Activated naive CD4-positive, alpha-beta T cell treated with anti-CD3 and anti-CD28 coated beads, Interleukin-2, amount 50 U/mL, for 72 hours (primary cell): ENCODE measurements at regions not wholly inside any gene's neighbourhood (a gene's known extent, or its start where the extent isn't known, plus 50 kb on each side); places are given as distances from the start of the nearest gene placed in this dataset.

ENCODE experiments used
- ATAC-seq, 2 donors: fragments of 150-1000 bp; cut with Tn5 transposase; 2 replicates each; pipeline ENCODE4 v1.10.0; 2021; ENCODE audit warnings: mild to moderate bottlenecking in 2 of 2, moderate library complexity in 2 of 2
- DNase-seq, 2 donors: peaks; one replicate each; pipeline ENCODE4 v3.0.0; 2021 to 2022; ENCODE audit warnings: low spot score in 2 of 2
- H3K27ac Mint-ChIP-seq, 2 donors: one replicate each; pipeline ENCODE4 v1.8.0; 2022; ENCODE audit warnings: mild to moderate bottlenecking in 2 of 2, mixed read lengths in 2 of 2
- H3K36me3 Mint-ChIP-seq, 2 donors: one replicate each; pipeline ENCODE4 v1.8.0; 2022; ENCODE audit warnings: mixed read lengths in 2 of 2
- H3K9me3 Mint-ChIP-seq, 2 donors: one replicate each; pipeline ENCODE4 v1.8.0; 2022; ENCODE audit warnings: mixed read lengths in 2 of 2

- DNase-seq (no peak), ATAC-seq (no peak)
- Mint-ChIP-seq H3K9me3 (no peaks in the 10 kb centered on the region), H3K36me3 (no peaks in the 10 kb centered on the region), H3K27ac (no peak overlapping the region)
Measured at GRCh38 chr4:14883661-14884060, 118.6 kb upstream of the CPEB2 start.

DNA sequence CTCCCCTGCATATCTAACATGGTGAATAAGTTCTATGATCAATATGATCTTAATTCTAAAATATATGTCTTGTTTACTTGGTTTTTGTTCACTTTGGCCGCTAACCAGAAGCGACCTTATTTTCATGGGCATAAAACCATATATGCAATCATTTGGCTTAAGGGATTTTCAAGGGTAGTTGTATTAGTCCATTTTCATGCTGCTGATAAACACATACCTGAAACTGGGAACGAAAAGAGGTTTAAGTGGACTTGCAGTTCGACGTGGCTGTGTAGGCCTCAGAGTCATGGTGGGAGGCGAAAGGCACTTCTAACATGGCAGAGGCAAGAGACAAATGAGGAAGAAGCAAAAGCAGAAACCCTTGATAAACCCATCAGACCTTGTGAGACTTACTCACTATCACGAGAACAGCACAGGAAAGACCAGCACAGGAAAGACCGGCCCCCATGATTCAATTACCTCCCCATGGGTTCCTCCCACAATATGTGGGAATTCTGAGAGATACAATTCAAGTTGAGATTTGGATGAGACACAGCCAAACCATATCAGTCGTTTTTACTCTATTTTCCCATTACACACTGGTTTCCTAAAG lies 114.3 kb upstream of the CPEB2 start:
- DNase-seq, result no peak
- Mint-ChIP-seq H3K27ac (no peak overlapping the region), H3K9me3 (no peaks in the 10 kb centered on the region), H3K36me3 (no peaks in the 10 kb centered on the region)
- no peak for ATAC-seq

DNA sequence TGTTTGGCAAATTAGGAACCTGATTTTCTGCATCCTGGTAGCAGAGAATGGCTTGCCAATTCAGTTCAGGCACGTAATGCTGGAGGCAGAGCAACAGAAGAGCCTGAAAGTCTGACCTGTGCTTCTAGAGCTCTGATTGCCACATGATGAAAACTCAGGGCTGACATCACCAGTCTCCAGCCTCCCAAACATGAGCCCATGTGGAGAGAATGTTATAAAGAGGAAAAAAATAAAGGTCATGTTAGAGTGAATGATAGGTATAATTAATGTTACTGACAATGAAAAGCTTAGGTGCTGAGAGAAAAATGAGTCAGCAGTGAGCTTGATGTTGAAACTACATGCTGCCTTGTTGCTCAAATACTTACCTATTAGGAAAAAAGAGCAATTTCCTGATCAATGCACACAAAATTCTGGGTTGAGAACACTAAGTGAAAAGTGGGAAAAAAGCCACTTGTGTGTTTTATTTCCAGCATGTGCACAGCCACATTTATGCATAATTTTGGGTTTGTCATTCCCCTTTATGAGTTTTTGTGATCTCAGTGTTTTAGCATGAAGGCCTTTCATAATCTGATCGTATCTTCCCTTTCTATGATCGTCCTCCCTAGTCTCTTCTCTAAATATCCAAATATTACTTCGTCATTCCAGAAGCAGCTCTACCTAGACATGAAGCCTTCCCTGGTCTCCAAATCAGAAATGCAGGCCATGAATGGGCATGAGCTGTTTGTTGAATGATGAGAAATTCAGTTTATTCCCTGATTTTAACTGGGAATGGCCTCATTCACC lies 113.3 kb upstream of the CPEB2 start:
- no peak for DNase-seq
- Mint-ChIP-seq H3K9me3 (no peaks in the 10 kb centered on the region), H3K36me3 (no peaks in the 10 kb centered on the region), H3K27ac (no peak overlapping the region)
- ATAC-seq, result no peak

DNA sequence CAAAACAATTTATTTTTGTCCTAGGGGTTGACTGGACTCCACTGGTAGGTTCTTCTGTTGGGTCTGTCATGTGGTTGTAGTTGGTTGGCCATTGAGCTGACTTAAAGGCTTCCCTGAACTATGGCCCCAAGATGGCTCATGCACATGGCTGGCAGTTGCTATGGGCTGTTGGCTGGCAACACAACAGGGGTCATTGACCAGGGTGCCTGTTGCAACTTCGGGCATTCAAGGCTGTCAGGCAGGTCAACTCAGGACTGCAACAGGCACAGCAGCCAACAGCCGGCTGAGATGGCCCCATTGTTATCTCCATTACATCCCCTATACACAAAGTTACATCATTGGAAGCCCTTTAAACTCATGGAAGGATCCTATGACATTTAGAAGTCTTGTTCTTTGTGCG lies 109.7 kb upstream of the CPEB2 start:
- DNase-seq (no peak), ATAC-seq (no peak)
- H3K36me3 Mint-ChIP-seq, result no peaks in the 10 kb centered on the region
- H3K27ac Mint-ChIP-seq, result no peak overlapping the region
- H3K9me3 Mint-ChIP-seq, result no peaks in the 10 kb centered on the region

DNA sequence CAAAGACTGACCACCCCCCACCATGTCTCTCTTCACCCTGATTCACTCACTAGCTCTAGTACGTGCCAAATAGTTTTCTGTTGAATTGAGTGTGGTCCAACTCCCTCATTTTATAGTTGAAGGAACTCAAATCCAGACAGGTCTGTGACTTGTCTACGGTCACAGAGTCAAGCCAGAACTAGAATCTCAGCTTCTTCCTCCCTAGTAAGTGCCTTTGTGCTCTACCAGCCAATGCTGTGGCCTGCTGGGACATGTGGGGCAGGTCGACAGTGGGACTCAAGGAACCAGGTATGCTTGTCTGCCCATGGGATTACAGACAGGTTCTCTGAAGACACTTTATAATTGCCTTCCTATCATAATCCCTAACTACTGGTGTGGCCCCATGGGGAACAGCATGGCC lies 108.6 kb upstream of the CPEB2 start:
- H3K36me3 Mint-ChIP-seq, result no peaks in the 10 kb centered on the region
- H3K27ac Mint-ChIP-seq, result no peak overlapping the region
- no peak for DNase-seq
- no peaks in the 10 kb centered on the region for H3K9me3 Mint-ChIP-seq
- no peak for ATAC-seq

- ATAC-seq, result no peak
- no peak overlapping the region for H3K27ac Mint-ChIP-seq
Measured at GRCh38 chr4:14894392-14895292, 107.6 kb upstream of the CPEB2 start.

DNA sequence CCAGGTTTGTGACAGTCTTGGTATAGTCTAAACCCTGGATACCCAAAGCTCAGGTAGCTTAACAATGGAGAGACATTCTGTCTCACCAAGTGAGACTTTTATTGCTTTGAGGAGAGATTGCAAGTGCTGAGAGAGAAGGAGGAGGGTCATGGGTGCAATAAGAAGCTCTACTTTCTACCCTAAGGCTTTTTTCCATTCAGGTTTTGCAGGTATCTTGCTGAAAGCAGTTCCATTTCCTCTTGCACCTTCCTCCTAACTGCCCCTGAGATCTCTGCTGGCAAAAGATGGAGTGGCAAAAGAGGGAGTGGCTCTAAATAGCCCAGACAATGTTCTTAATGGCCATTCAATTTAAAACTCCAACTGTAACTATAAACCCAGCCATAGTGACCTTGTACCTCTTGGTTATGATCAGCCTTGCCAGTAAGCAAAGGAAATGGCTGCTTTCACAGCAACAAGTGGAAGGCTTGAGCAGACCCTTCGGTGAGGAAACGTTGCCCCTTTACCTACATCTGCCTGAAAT lies 105.6 kb upstream of the CPEB2 start:
- no peaks in the 10 kb centered on the region for H3K36me3 Mint-ChIP-seq
- ATAC-seq (no peak), DNase-seq (no peak)
- no peaks in the 10 kb centered on the region for H3K9me3 Mint-ChIP-seq
- no peak overlapping the region for H3K27ac Mint-ChIP-seq

More at GRCh38 chr4:14894392-14895292, 107.6 kb upstream of the CPEB2 start:
- Mint-ChIP-seq H3K36me3 (no peaks in the 10 kb centered on the region), H3K9me3 (no peaks in the 10 kb centered on the region)
- DNase-seq, result no peak

DNA sequence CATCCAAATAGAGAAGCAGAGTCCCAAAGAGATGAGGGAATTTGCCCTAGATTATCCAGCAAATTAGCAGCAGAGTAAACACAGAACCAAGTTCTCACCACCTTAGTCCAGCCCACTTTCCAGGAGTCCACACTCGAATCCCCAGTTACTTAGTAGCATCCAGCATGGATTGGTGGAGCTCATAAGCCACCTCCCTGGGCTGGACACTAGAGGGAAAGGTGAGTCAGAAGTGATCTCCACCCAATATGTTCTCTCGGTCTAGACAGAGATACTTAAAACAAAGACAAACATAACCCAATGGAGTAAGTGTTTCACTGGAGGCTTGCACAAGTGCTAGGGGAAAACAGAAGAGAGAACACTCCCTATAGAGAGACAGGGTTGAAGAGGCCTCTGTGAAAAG lies 105.1 kb upstream of the CPEB2 start:
- ATAC-seq (no peak), DNase-seq (no peak)
- Mint-ChIP-seq H3K27ac (no peak overlapping the region), H3K36me3 (no peaks in the 10 kb centered on the region), H3K9me3 (no peaks in the 10 kb centered on the region)

GRCh38 chr4:14898989-14899388 lies 103.3 kb upstream of the CPEB2 start:
- no peaks in the 10 kb centered on the region for H3K36me3 Mint-ChIP-seq
- no peaks in the 10 kb centered on the region for H3K9me3 Mint-ChIP-seq
- DNase-seq (no peak), ATAC-seq (no peak)
- H3K27ac Mint-ChIP-seq, result no peak overlapping the region

DNA sequence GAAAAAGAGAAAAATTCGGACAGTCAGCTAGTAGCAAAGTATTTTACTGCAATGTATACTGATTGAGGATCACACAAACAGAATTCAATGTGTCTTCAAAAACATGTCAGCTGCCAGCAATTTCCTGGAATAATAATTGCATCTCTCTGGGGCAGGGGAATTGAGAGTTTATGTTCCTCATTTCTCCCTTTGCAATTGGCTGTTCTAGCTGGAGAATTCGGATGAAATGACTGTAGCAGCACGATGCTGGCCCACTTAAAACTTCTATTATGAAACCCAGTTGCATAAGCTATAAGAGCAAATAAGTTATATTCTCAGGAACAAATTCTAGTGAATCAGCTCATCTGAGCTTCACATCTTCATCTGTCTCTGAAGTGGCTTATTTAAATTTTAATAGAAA lies 99.9 kb upstream of the CPEB2 start:
- H3K27ac Mint-ChIP-seq, result no peak overlapping the region

DNA sequence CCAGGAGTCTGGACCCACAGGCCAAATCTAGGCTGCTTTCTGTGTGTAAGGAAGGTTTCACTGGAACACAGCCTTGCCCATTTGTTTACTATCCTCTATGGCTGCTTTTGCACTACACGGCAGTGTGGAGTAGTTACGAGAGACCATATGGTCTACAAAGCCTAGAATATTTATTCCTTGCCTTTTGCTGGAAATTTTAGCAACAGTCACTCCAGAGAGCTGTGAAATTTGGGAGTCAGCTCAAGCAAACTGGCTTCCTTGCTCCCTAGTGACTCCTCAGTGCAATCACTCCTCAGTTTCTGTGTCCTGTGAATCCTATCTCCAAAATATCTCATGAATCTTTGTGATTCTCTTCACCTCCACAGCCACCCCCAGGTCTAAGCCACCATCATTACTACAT lies 99.0 kb upstream of the CPEB2 start:
- DNase-seq, result no peak
- H3K36me3 Mint-ChIP-seq, result no peaks in the 10 kb centered on the region
- ATAC-seq, result no peak
- no peak overlapping the region for H3K27ac Mint-ChIP-seq
- H3K9me3 Mint-ChIP-seq, result no peaks in the 10 kb centered on the region

More for the DNA sequence above, 99.9 kb upstream of the CPEB2 start:
- Mint-ChIP-seq H3K36me3 (no peaks in the 10 kb centered on the region), H3K9me3 (no peaks in the 10 kb centered on the region)
- DNase-seq (no peak), ATAC-seq (no peak)

DNA sequence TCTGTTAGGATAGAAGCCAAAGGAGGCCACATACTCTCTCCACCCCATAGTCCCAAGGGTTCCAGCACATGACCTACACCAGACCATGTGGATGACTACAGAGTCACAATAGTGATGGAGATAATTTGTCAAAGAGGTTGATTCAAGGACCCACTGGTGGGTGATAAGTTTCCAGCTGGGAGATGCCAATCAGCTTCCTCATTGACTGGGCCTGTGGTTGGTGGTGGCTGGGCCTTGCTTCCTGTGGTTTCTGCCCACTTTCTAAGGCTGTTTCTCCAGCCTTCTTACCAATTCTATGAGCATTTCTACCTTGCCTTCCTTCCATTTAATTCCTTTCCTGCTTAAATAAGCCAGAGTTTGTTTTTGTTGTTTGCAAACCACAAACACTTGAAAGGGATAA lies 95.5 kb upstream of the CPEB2 start:
- Mint-ChIP-seq H3K9me3 (no peaks in the 10 kb centered on the region), H3K27ac (no peak overlapping the region), H3K36me3 (no peaks in the 10 kb centered on the region)
- DNase-seq (no peak), ATAC-seq (peak in 1 of 2 donors; percentile 62)

GRCh38 chr4:14908635-14909034 lies 93.6 kb upstream of the CPEB2 start:
- no peak for DNase-seq
- peak in 1 of 2 donors; percentile 41 for ATAC-seq
- H3K9me3 Mint-ChIP-seq, result peaks cover 0 to 3% of the 10 kb centered on the region in 2 donors
- H3K36me3 Mint-ChIP-seq, result no peaks in the 10 kb centered on the region
- H3K27ac Mint-ChIP-seq, result no peak overlapping the region

DNA sequence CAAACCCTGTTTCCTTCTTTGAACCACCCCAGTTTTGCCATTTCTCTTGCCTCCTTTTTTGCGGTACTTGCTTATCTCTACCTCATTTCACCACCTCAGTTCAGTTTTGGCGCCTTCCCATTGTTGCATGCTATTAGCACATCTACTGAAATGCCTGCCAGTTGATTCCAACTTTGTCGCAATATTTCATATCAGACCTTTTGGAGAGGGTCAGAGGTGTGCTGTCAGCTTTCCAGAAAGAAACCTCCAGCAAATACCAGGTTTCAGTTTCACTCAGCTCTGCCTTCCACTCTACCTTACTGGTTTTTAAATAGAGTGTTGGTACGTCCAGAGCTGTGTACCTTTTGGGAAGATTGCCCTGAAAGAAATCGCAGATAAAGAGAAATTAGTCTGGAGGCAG lies 91.9 kb upstream of the CPEB2 start:
- Mint-ChIP-seq H3K27ac (no peak overlapping the region), H3K36me3 (no peaks in the 10 kb centered on the region), H3K9me3 (peaks cover 0 to 3% of the 10 kb centered on the region in 2 donors)
- DNase-seq (no peak), ATAC-seq (no peak)

- peaks cover 0 to 3% of the 10 kb centered on the region in 2 donors for H3K9me3 Mint-ChIP-seq
- ATAC-seq, result no peak
- H3K36me3 Mint-ChIP-seq, result no peaks in the 10 kb centered on the region
- no peak for DNase-seq
- H3K27ac Mint-ChIP-seq, result no peak overlapping the region
Measured at GRCh38 chr4:14912426-14912825, 89.9 kb upstream of the CPEB2 start.

GRCh38 chr4:14915018-14915417 lies 87.3 kb upstream of the CPEB2 start:
- DNase-seq (no peak), ATAC-seq (no peak)
- Mint-ChIP-seq H3K9me3 (peaks cover 0 to 3% of the 10 kb centered on the region in 2 donors), H3K36me3 (no peaks in the 10 kb centered on the region), H3K27ac (no peak overlapping the region)
